B cell (primary cell): ENCODE measurements at regions not wholly inside any gene's neighbourhood (a gene's known extent, or its start where the extent isn't known, plus 50 kb on each side); places are given as distances from the start of the nearest gene placed in this dataset.

Experiments used
- ATAC-seq: fragments of 200-7000 bp; cut with Tn5 transposase; one replicate; pipeline ENCODE4 v1.10.0; 2021; ENCODE audit warnings: low read depth, mild to moderate bottlenecking, moderate number of reproducible peaks, moderate library complexity
- CTCF ChIA-PET: fragments of 350-600 bp; sonication (Branson Sonifier 250); formaldehyde crosslinking; loops from one replicate; lab custom pipeline; 2021; ENCODE audit warnings: antibody characterized with exemption, inconsistent platforms; lab: Charles Lee
- POLR2A ChIA-PET: fragments of 350-600 bp; sonication (Branson Sonifier 250); formaldehyde crosslinking; loops from one replicate; lab custom pipeline; 2021; ENCODE audit warnings: antibody characterized with exemption; lab: Charles Lee
- DNase-seq: peaks from one replicate; pipeline ENCODE4 v3.0.0; 2013
- H2AFZ ChIP-seq: 2 replicates; pipeline ENCODE4 v1.6.1; 2012; ENCODE audit warnings: mild to moderate bottlenecking, low read depth, low read length; ENCODE audit not compliant: insufficient read depth, poor library complexity, severe bottlenecking
- H3K27ac ChIP-seq, 2 donors: 1 replicate in 1 of 2; 2 replicates in 1 of 2; pipeline ENCODE4 v1.5.1; 2012 to 2013; ENCODE audit warnings: low read length in 2 of 2, mild to moderate bottlenecking in 2 of 2, moderate library complexity in 1 of 2
- H3K27me3 ChIP-seq, 4 experiments: fragments of 200-600 bp in 1 of 4; sonication (generic) in 1 of 4; replicated peaks in 1 of 4; 1 replicate in 2 of 4; 2 replicates in 2 of 4; pipeline versions ENCODE4 v1.6.1 to v1.7.0; 2013 to 2016; ENCODE audit warnings: low read length in 3 of 4, mild to moderate bottlenecking in 2 of 4, mixed read lengths in 1 of 4, moderate library complexity in 1 of 4; ENCODE audit not compliant: insufficient read depth in 4 of 4, control insufficient read depth in 3 of 4; ENCODE audit errors: control extremely low read depth in 1 of 4
- H3K36me3 ChIP-seq, 2 experiments: replicated peaks in 1 of 2; 1 replicate in 1 of 2; 2 replicates in 1 of 2; pipeline versions ENCODE4 v1.6.1 to v1.7.1; 2013; ENCODE audit warnings: low read length in 1 of 2; ENCODE audit not compliant: insufficient read depth in 2 of 2, control insufficient read depth in 1 of 2; ENCODE audit errors: control extremely low read depth in 1 of 2, extremely low read depth in 1 of 2
- H3K4me1 ChIP-seq, 2 donors: fragments of 200-600 bp in 1 of 2; sonication (generic) in 1 of 2; 1 replicate in 1 of 2; 2 replicates in 1 of 2; pipeline versions ENCODE4 v1.5.1 to v1.6.1; 2013 to 2017; ENCODE audit warnings: low read length in 2 of 2; ENCODE audit not compliant: control insufficient read depth in 2 of 2, insufficient read depth in 2 of 2
- H3K4me2 ChIP-seq: replicated peaks from 2 replicates; pipeline ENCODE3; 2012; ENCODE audit warnings: mild to moderate bottlenecking, low read depth, low read length; ENCODE audit not compliant: poor library complexity, severe bottlenecking
- H3K4me3 ChIP-seq, 5 experiments: fragments of 200-600 bp in 1 of 5; sonication (generic) in 1 of 5; 1 replicate in 3 of 5; 2 replicates in 2 of 5; pipeline versions ENCODE4 v1.5.1 to v1.7.0; 2011 to 2016; ENCODE audit warnings: low read length in 4 of 5, mild to moderate bottlenecking in 4 of 5, low read depth in 2 of 5, control low read depth in 1 of 5, moderate library complexity in 1 of 5; ENCODE audit not compliant: insufficient read depth in 1 of 5; ENCODE audit errors: control extremely low read depth in 1 of 5, extremely low read depth in 1 of 5
- H3K79me2 ChIP-seq: fragments of 200-600 bp; sonication (generic); one replicate; pipeline ENCODE4 v1.6.0; 2016; ENCODE audit warnings: low read length; ENCODE audit not compliant: control insufficient read depth, insufficient read depth
- H3K9ac ChIP-seq: fragments of 200-600 bp; sonication (generic); 2 replicates; pipeline ENCODE4 v1.6.1; 2017; ENCODE audit warnings: mild to moderate bottlenecking, low read length, moderate library complexity
- H3K9me3 ChIP-seq, 3 donors: one replicate each; pipeline versions ENCODE4 v1.6.1 to v1.7.1; 2013; ENCODE audit warnings: low read length in 2 of 3; ENCODE audit not compliant: control insufficient read depth in 2 of 3, insufficient read depth in 1 of 3; ENCODE audit errors: control extremely low read depth in 1 of 3
- H4K20me1 ChIP-seq: 2 replicates; pipeline ENCODE4 v1.6.0; 2012; ENCODE audit warnings: mild to moderate bottlenecking, low read length; ENCODE audit not compliant: insufficient read depth, control insufficient read depth, poor library complexity, severe bottlenecking
- H3K27ac Mint-ChIP-seq: one replicate; pipeline ENCODE4 v1.8.0; 2021; ENCODE audit warnings: mixed read lengths
- H3K27me3 Mint-ChIP-seq: one replicate; pipeline ENCODE4 v1.8.0; 2021; ENCODE audit warnings: mixed read lengths
- H3K4me1 Mint-ChIP-seq: one replicate; pipeline ENCODE4 v1.8.0; 2021; ENCODE audit warnings: mixed read lengths
- H3K4me3 Mint-ChIP-seq: one replicate; pipeline ENCODE4 v1.8.0; 2021; ENCODE audit warnings: mixed read lengths
- H3K9me3 Mint-ChIP-seq: one replicate; pipeline ENCODE4 v1.8.0; 2022; ENCODE audit warnings: mixed read lengths; ENCODE audit not compliant: insufficient read depth
- EZH2 ChIP-seq: IDR thresholded peaks from 2 replicates; pipeline ENCODE4 v1.6.1; 2012; ENCODE audit warnings: borderline replicate concordance, low read depth, mild to moderate bottlenecking, moderate library complexity, low read length; ENCODE audit not compliant: insufficient read depth, poor library complexity, severe bottlenecking
- WGBS: methylation state at CpG from one replicate; pipeline ENCODE4 v1.1.5; 2013; ENCODE audit warnings: missing lambda C conversion rate; ENCODE audit not compliant: insufficient coverage; 5-methylcytosine and 5-hydroxymethylcytosine counted together
- intact Hi-C: fragments of 100-400 bp; cut with micrococcal nuclease; formaldehyde crosslinking; loops from one replicate; pipeline ENCODE4 v1.10.0; 2022
- TF ChIP-seq, protein P1 (sequence below): fragments of 200-600 bp; IDR thresholded peaks from one replicate; pipeline ENCODE4 v1.8.0; 2022; ENCODE audit warnings: antibody characterized with exemption, mild to moderate bottlenecking

DNA sequence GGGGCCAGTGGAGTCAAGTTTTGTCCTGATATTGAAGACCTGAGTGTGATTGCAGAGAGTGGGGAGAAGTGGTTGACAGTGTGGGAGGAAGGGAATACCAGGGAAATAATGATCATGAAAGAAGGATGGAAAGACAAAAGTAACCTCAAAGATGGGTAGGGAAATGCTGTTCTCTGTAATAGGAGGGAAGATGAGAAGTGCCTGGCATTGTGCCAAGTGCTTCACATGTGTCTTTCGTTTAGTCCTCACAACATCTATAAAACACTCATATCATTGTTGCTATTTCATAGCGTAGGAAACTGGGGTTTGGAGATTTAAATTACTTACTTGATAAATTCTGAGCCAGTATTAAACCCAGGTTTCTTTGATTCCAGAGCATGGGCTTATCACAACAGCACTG, 472.3 kb downstream of the LRRC70 start:
- no peak overlapping the region for H3K4me2 ChIP-seq
- no peaks in the 10 kb centered on the region for H3K27me3 Mint-ChIP-seq
- H3K4me3 ChIP-seq: no peak overlapping the region

GRCh38 chr5:63049935-63050334, 471.3 kb downstream of the LRRC70 start:
- no peaks in the 10 kb centered on the region for H3K79me2 ChIP-seq
- no peak overlapping the region for H3K4me3 ChIP-seq
- TF ChIP-seq EZH2: no peak
- TF ChIP-seq, protein P1, sequence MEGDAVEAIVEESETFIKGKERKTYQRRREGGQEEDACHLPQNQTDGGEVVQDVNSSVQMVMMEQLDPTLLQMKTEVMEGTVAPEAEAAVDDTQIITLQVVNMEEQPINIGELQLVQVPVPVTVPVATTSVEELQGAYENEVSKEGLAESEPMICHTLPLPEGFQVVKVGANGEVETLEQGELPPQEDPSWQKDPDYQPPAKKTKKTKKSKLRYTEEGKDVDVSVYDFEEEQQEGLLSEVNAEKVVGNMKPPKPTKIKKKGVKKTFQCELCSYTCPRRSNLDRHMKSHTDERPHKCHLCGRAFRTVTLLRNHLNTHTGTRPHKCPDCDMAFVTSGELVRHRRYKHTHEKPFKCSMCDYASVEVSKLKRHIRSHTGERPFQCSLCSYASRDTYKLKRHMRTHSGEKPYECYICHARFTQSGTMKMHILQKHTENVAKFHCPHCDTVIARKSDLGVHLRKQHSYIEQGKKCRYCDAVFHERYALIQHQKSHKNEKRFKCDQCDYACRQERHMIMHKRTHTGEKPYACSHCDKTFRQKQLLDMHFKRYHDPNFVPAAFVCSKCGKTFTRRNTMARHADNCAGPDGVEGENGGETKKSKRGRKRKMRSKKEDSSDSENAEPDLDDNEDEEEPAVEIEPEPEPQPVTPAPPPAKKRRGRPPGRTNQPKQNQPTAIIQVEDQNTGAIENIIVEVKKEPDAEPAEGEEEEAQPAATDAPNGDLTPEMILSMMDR: no peak
- ChIA-PET POLR2A (no interaction called here), CTCF (no interaction called here)
- Mint-ChIP-seq H3K27ac (no peak overlapping the region), H3K27me3 (no peaks in the 10 kb centered on the region), H3K4me3 (no peak overlapping the region), H3K9me3 (peaks cover 2% of the 10 kb centered on the region), H3K4me1 (no peaks in the 10 kb centered on the region)
- intact Hi-C loops: no loop called here
- H3K9me3 ChIP-seq: no peaks in the 10 kb centered on the region
- H3K4me1 ChIP-seq: no peaks in the 10 kb centered on the region
- H2AFZ ChIP-seq: no peak overlapping the region
- no peak overlapping the region for H3K27ac ChIP-seq
- no peak overlapping the region for H3K9ac ChIP-seq
- ATAC-seq: no peak
- DNase-seq: no peak
- no CpG with 5 or more reads among the region's 1 CpG for WGBS
- H3K36me3 ChIP-seq: no peaks in the 10 kb centered on the region
- no peak overlapping the region for H3K4me2 ChIP-seq
- H3K27me3 ChIP-seq: no peaks in the 10 kb centered on the region
- no peaks in the 10 kb centered on the region for H4K20me1 ChIP-seq

More for the DNA sequence above, 472.3 kb downstream of the LRRC70 start:
- CTCF ChIA-PET: no interaction called here
- Histone ChIP-seq H3K27me3 (no peaks in the 10 kb centered on the region), H3K36me3 (no peaks in the 10 kb centered on the region), H3K27ac (no peak overlapping the region), H3K9ac (no peak overlapping the region), H4K20me1 (no peaks in the 10 kb centered on the region), H3K9me3 (no peaks in the 10 kb centered on the region), H2AFZ (no peak overlapping the region), H3K4me1 (no peaks in the 10 kb centered on the region), H3K79me2 (no peaks in the 10 kb centered on the region)
- H3K4me3 Mint-ChIP-seq: no peak overlapping the region
- H3K4me1 Mint-ChIP-seq: no peaks in the 10 kb centered on the region
- ATAC-seq: no peak
- intact Hi-C loops: no loop called here
- no peak for DNase-seq
- H3K9me3 Mint-ChIP-seq: peaks cover 2% of the 10 kb centered on the region
- POLR2A ChIA-PET: no interaction called here
- TF ChIP-seq, protein P1: no peak
- TF ChIP-seq EZH2: no peak
- H3K27ac Mint-ChIP-seq: no peak overlapping the region
- WGBS: no CpG with 5 or more reads among the region's 2 CpGs
